ENCODE measurements at regions not wholly inside any gene's neighbourhood (a gene's known extent, or its start where the extent isn't known, plus 50 kb on each side); places are given as distances from the start of the nearest gene placed in this dataset.
"Not testable (repeated sequence)": the region's sequence is repeated elsewhere in the genome, so short reads cannot be mapped to it uniquely, and the experiment has no call there.

- TF ChIP-seq ZFX (IDR thresholded peaks at IDR 0.05; ENCODE audit: borderline replicate concordance): no peak
- no peak overlapping the region for H3K27ac ChIP-seq
These were observed 84.5 kb upstream of the RALGAPA2 start for GRCh38 chr20:20796766-20797440.

- no peak for TF ChIP-seq ZFX (IDR thresholded peaks at IDR 0.05; ENCODE audit: borderline replicate concordance)
- no peak for TF ChIP-seq CTCF (IDR thresholded peaks at IDR 0.05)
These were observed 83.3 kb upstream of the RALGAPA2 start for GRCh38 chr20:20795721-20796120.

GRCh38 chr20:20795119-20795518 lies 82.7 kb upstream of the RALGAPA2 start:
- TF ChIP-seq ZFX (IDR thresholded peaks at IDR 0.05; ENCODE audit: borderline replicate concordance): no peak
- no peak for TF ChIP-seq CTCF (IDR thresholded peaks at IDR 0.05)
- no peak overlapping the region for H3K27ac ChIP-seq

More at GRCh38 chr20:20795721-20796120, 83.3 kb upstream of the RALGAPA2 start:
- H3K27ac ChIP-seq: no peak overlapping the region

GRCh38 chr20:20793591-20793990 lies 81.1 kb upstream of the RALGAPA2 start:
- H3K27ac ChIP-seq: no peak overlapping the region
- TF ChIP-seq CTCF (IDR thresholded peaks at IDR 0.05) (no peak), ZFX (IDR thresholded peaks at IDR 0.05; ENCODE audit: borderline replicate concordance) (no peak)

GRCh38 chr20:20791664-20792568 lies 79.5 kb upstream of the RALGAPA2 start:
- H3K27ac ChIP-seq: no peak overlapping the region
- TF ChIP-seq ZFX (IDR thresholded peaks at IDR 0.05; ENCODE audit: borderline replicate concordance): no peak

GRCh38 chr20:20788308-20788707 lies 75.9 kb upstream of the RALGAPA2 start:
- TF ChIP-seq ZFX (IDR thresholded peaks at IDR 0.05; ENCODE audit: borderline replicate concordance) (no peak), CTCF (IDR thresholded peaks at IDR 0.05) (no peak)
- no peak overlapping the region for H3K27ac ChIP-seq

- no peak for TF ChIP-seq ZFX (IDR thresholded peaks at IDR 0.05; ENCODE audit: borderline replicate concordance)
- no peak overlapping the region for H3K27ac ChIP-seq
These were observed 74.0 kb upstream of the RALGAPA2 start for GRCh38 chr20:20786428-20786827.

- TF ChIP-seq CTCF (IDR thresholded peaks at IDR 0.05) (no peak), ZFX (IDR thresholded peaks at IDR 0.05; ENCODE audit: borderline replicate concordance) (no peak)
- no peak overlapping the region for H3K27ac ChIP-seq
These were observed 72.8 kb upstream of the RALGAPA2 start for GRCh38 chr20:20785226-20785625.

GRCh38 chr20:20784450-20784849 lies 72.0 kb upstream of the RALGAPA2 start:
- not testable (repeated sequence) for H3K27ac ChIP-seq

Measured in 22Rv1 (cell line).